GM12878 (cell line): ENCODE measurements at regions not wholly inside any gene's neighbourhood (a gene's known extent, or its start where the extent isn't known, plus 50 kb on each side); places are given as distances from the start of the nearest gene placed in this dataset.

Experiments used
- ATAC-seq: fragments of 200-7000 bp; cut with Tn5 transposase; 3 replicates; pipeline ENCODE4 v1.9.1; 2020; ENCODE audit warnings: mild to moderate bottlenecking, moderate library complexity
- BruUV-seq: library from RNA; stranded (reverse); fragments of 400-500 nt; replicated peaks from 2 replicates; lab custom pipeline; 2021; lab: Mats Ljungman, UMichigan
- CTCF ChIA-PET: fragments of 300-600 bp; sonication (Branson Sonifier 250); formaldehyde crosslinking; extraction: SDS; loops from one replicate; lab custom pipeline; 2021; ENCODE audit warnings: inconsistent platforms; lab: Yijun Ruan, JAX
- POLR2A ChIA-PET: fragments of 350-600 bp; formaldehyde crosslinking; extraction: SDS; loops from one replicate; lab custom pipeline; 2021; ENCODE audit warnings: inconsistent platforms; lab: Charles Lee
- RAD21 ChIA-PET: fragments of 300-600 bp; sonication (Branson Sonifier 250); formaldehyde crosslinking; loops from one replicate; lab custom pipeline; 2023; ENCODE audit warnings: antibody characterized with exemption; ENCODE audit not compliant: unreplicated experiment; lab: Charles Lee
- SMC1A ChIA-PET: fragments of 300-600 bp; sonication (Branson Sonifier 250); formaldehyde crosslinking; loops from one replicate; lab custom pipeline; 2023; ENCODE audit not compliant: unreplicated experiment, uncharacterized antibody; lab: Charles Lee
- DNase-seq: peaks from one replicate; pipeline ENCODE4 v3.0.0-alpha.2; 2011; ENCODE audit warnings: low read depth, low spot score
- FAIRE-seq: peaks from 3 replicates; lab custom pipeline; 2011; peaks lifted over from hg19 to GRCh38; lab: Jason Lieb, UNC
- H2AFZ ChIP-seq: 2 replicates; pipeline ENCODE4 v1.6.0; 2011; ENCODE audit warnings: low read depth, low read length, control low read depth; ENCODE audit not compliant: control insufficient read depth
- H3K27ac ChIP-seq: 2 replicates; pipeline ENCODE4 v1.5.1; 2011; ENCODE audit warnings: control low read depth; ENCODE audit not compliant: control insufficient read depth, insufficient read depth
- H3K27me3 ChIP-seq, 2 experiments: replicated peaks in 1 of 2; 2 replicates each; pipeline versions ENCODE4 v1.6.0 to v1.6.1; 2011; ENCODE audit warnings: low read length in 1 of 2; ENCODE audit not compliant: control insufficient read depth in 2 of 2, insufficient read depth in 2 of 2
- H3K36me3 ChIP-seq, 2 experiments: 2 replicates each; pipeline ENCODE4 v1.5.1; 2011; ENCODE audit warnings: low read length in 1 of 2; ENCODE audit not compliant: control insufficient read depth in 2 of 2, insufficient read depth in 2 of 2
- H3K4me1 ChIP-seq: 2 replicates; pipeline ENCODE4 v1.6.1; 2011; ENCODE audit warnings: mild to moderate bottlenecking, low read length, moderate library complexity, mixed read lengths; ENCODE audit not compliant: control insufficient read depth, insufficient read depth
- H3K4me2 ChIP-seq: 2 replicates; pipeline ENCODE4 v1.6.0; 2011; ENCODE audit warnings: control low read depth; ENCODE audit not compliant: control insufficient read depth, insufficient read depth
- H3K4me3 ChIP-seq: fragments of 200-600 bp; sonication (generic); 2 replicates; pipeline ENCODE4 v1.5.1; 2016
- H3K79me2 ChIP-seq: 2 replicates; pipeline ENCODE4 v1.6.0; 2011; ENCODE audit warnings: low read length; ENCODE audit not compliant: control insufficient read depth, insufficient read depth
- H3K9ac ChIP-seq: 2 replicates; pipeline ENCODE4 v1.8.0; 2011; ENCODE audit warnings: low read length, control low read depth, mixed read lengths; ENCODE audit not compliant: control insufficient read depth, insufficient read depth
- H3K9me3 ChIP-seq: replicated peaks from 3 replicates; pipeline ENCODE4 v1.5.1; 2011; ENCODE audit warnings: mild to moderate bottlenecking, low read length; ENCODE audit not compliant: control insufficient read depth, insufficient read depth
- H4K20me1 ChIP-seq: 2 replicates; pipeline ENCODE4 v1.6.0; 2011; ENCODE audit not compliant: control insufficient read depth, insufficient read depth
- CBFB ChIP-seq: IDR thresholded peaks from 2 replicates; pipeline ENCODE4 v1.6.1; 2016; ENCODE audit warnings: antibody characterized with exemption, low read depth
- CEBPB ChIP-seq, 2 experiments: fragments of 150-350 bp in 1 of 2; IDR thresholded peaks; 2 replicates each; pipeline ENCODE4 v1.6.1; 2012 to 2014; ENCODE audit warnings: low read depth in 2 of 2, low read length in 2 of 2, borderline replicate concordance in 1 of 2, inconsistent platforms in 1 of 2
- CREB1 ChIP-seq: IDR thresholded peaks from 2 replicates; pipeline ENCODE4 v1.6.1; 2012; ENCODE audit warnings: low read depth, mild to moderate bottlenecking, inconsistent platforms
- DPF2 ChIP-seq: fragments of 450-650 bp; IDR thresholded peaks from 2 replicates; pipeline ENCODE4 v1.6.1; 2017; ENCODE audit warnings: mild to moderate bottlenecking
- FOS ChIP-seq: IDR thresholded peaks from 3 replicates; pipeline ENCODE4 v1.6.1; 2011; ENCODE audit warnings: borderline replicate concordance; ENCODE audit not compliant: insufficient read length; ENCODE audit errors: extremely low read depth
- HSF1 ChIP-seq: fragments of 150-350 bp; IDR thresholded peaks from 2 replicates; pipeline ENCODE4 v1.6.1; 2014; ENCODE audit warnings: mild to moderate bottlenecking, low read depth, low read length
- IKZF1 ChIP-seq: fragments of 450-650 bp; conservative IDR thresholded peaks from 2 replicates; pipeline ENCODE4 v1.6.1; 2017; ENCODE audit warnings: antibody characterized with exemption, mild to moderate bottlenecking
- IKZF2 ChIP-seq, 2 experiments: fragments of 450-650 bp; IDR thresholded peaks; 2 replicates each; pipeline ENCODE4 v1.6.1; 2017; ENCODE audit warnings: mild to moderate bottlenecking in 2 of 2, moderate library complexity in 2 of 2
- JUND ChIP-seq: IDR thresholded peaks from 2 replicates; pipeline ENCODE4 v1.6.1; 2012; ENCODE audit warnings: low read depth, mild to moderate bottlenecking, low read length, improper control_type of control experiment, moderate library complexity
- MLLT1 ChIP-seq: fragments of 450-650 bp; IDR thresholded peaks from 2 replicates; pipeline ENCODE4 v1.6.1; 2016; ENCODE audit warnings: mild to moderate bottlenecking
- MXI1 ChIP-seq: fragments of 150-350 bp; IDR thresholded peaks from 2 replicates; pipeline ENCODE4 v1.6.1; 2011; ENCODE audit warnings: low read depth, mild to moderate bottlenecking, inconsistent platforms, low read length, improper control_type of control experiment
- NFIC ChIP-seq: IDR thresholded peaks from 2 replicates; pipeline ENCODE4 v1.6.1; 2012; ENCODE audit warnings: low read depth, mild to moderate bottlenecking, inconsistent platforms, low read length, moderate library complexity
- NRF1 ChIP-seq: conservative IDR thresholded peaks from 2 replicates; pipeline ENCODE4 v1.6.1; 2011; ENCODE audit warnings: mild to moderate bottlenecking, low read depth, low read length, improper control_type of control experiment
- PAX8 ChIP-seq: fragments of 450-650 bp; IDR thresholded peaks from 2 replicates; pipeline ENCODE4 v1.6.1; 2017; ENCODE audit warnings: mild to moderate bottlenecking, moderate library complexity
- POLR2AphosphoS5 ChIP-seq: IDR thresholded peaks from 2 replicates; pipeline ENCODE4 v1.6.1; 2011; ENCODE audit warnings: mild to moderate bottlenecking, low read length, inconsistent platforms
- RAD51 ChIP-seq: fragments of 450-650 bp; IDR thresholded peaks from 2 replicates; pipeline ENCODE4 v1.6.1; 2016; ENCODE audit warnings: moderate library complexity, mild to moderate bottlenecking, inconsistent platforms
- RBBP5 ChIP-seq: fragments of 200-600 bp; sonication (generic); conservative IDR thresholded peaks from 2 replicates; pipeline ENCODE4 v1.6.1; 2016
- RCOR1 ChIP-seq: conservative IDR thresholded peaks from 2 replicates; pipeline ENCODE4 v1.6.1; 2012; ENCODE audit warnings: low read depth, low read length, improper control_type of control experiment
- SMAD5 ChIP-seq: IDR thresholded peaks from 2 replicates; pipeline ENCODE4 v1.6.1; 2016; ENCODE audit warnings: antibody characterized with exemption, low read depth
- SREBF2 ChIP-seq: IDR thresholded peaks from 2 replicates; pipeline ENCODE4 v1.6.1; 2012; ENCODE audit warnings: mild to moderate bottlenecking, low read length
- TBL1XR1 ChIP-seq: IDR thresholded peaks from 2 replicates; pipeline ENCODE4 v1.6.1; 2012; ENCODE audit warnings: low read depth, low read length, improper control_type of control experiment
- TCF12 ChIP-seq: IDR thresholded peaks from 2 replicates; pipeline ENCODE4 v1.6.1; 2011; ENCODE audit warnings: low read depth, mild to moderate bottlenecking, low read length
- ZNF207 ChIP-seq: fragments of 450-650 bp; IDR thresholded peaks from 2 replicates; pipeline ENCODE4 v1.6.1; 2014; ENCODE audit warnings: antibody characterized with exemption, mild to moderate bottlenecking, borderline replicate concordance
- ZZZ3 ChIP-seq: IDR thresholded peaks from 2 replicates; pipeline ENCODE4 v1.6.1; 2011; ENCODE audit warnings: low read depth; ENCODE audit not compliant: control insufficient read depth, insufficient read length
- WGBS: methylation state at CpG from one replicate; pipeline ENCODE4 v1.1.6; 2016; ENCODE audit warnings: low lambda C conversion rate; ENCODE audit not compliant: insufficient replicate concordance, insufficient coverage; ENCODE audit errors: missing lambda C conversion rate; 5-methylcytosine and 5-hydroxymethylcytosine counted together
- in situ Hi-C: fragments of 300-500 bp; cut with MboI; formaldehyde crosslinking; loops from 9 replicates; pipeline ENCODE4 v1.14.3; 2018; ENCODE audit warnings: mixed read lengths
- intact Hi-C: fragments of 100-400 bp; cut with micrococcal nuclease; formaldehyde crosslinking; loops from one replicate; pipeline ENCODE4 v1.14.2; 2022; ENCODE audit not compliant: unreplicated experiment

GRCh38 chr2:57920342-57920939, 126.2 kb upstream of the VRK2 start:
- no TSS peak for BruUV-seq
- RAD21 ChIA-PET, result interaction anchor here (5.3 kb wide), 1 partner anchor 11 kb away, joined by 34 read pairs; no protein-coding TSS in a partner anchor
- intact Hi-C loops (no loop called here), in situ Hi-C loops (no loop called here)
- H4K20me1 ChIP-seq, result no peaks in the 10 kb centered on the region
- FAIRE-seq (no peak), ATAC-seq (peak; percentile 70), DNase-seq (no peak)
- H3K9ac ChIP-seq, result no peak overlapping the region
- SMC1A ChIA-PET, result interaction anchor here (1.0 to 2.2 kb wide), 9 partner anchors 8 to 178 kb away, joined by 3 to 15 read pairs (median 5); no protein-coding TSS in a partner anchor
- POLR2A ChIA-PET, result interaction anchor here (1.4 kb wide), 1 partner anchor 11 kb away, joined by 3 read pairs; no protein-coding TSS in a partner anchor
- no peaks in the 10 kb centered on the region for H3K27me3 ChIP-seq
- H3K4me1 ChIP-seq, result no peaks in the 10 kb centered on the region; the same call in 1 of the 2 replicates
- WGBS, result 76% methylated on average over 5 of the region's 5 CpGs
- peak overlapping the region; percentile 71 for H2AFZ ChIP-seq
- no peak overlapping the region for H3K4me3 ChIP-seq
- H3K27ac ChIP-seq, result no peak overlapping the region
- H3K36me3 ChIP-seq, result no peaks in the 10 kb centered on the region
- no peaks in the 10 kb centered on the region for H3K9me3 ChIP-seq
- H3K79me2 ChIP-seq, result no peaks in the 10 kb centered on the region
- no peak overlapping the region for H3K4me2 ChIP-seq
- CTCF ChIA-PET, result interaction anchor here (0.8 to 1.0 kb wide), 2 partner anchors 8 to 97 kb away, joined by 3 read pairs; no protein-coding TSS in a partner anchor
- TF ChIP-seq CBFB (no peak), ZNF207 (no peak), CREB1 (no peak), POLR2AphosphoS5 (no peak), IKZF1 (peak; percentile 56), JUND (no peak), HSF1 (no peak), PAX8 (no peak), SMAD5 (no peak), SREBF2 (no peak), MXI1 (no peak), RAD51 (no peak), NRF1 (no peak), TBL1XR1 (no peak), RBBP5 (no peak), IKZF2 (IDR thresholded peaks at IDR 0.05) (peak; percentile 21 to 30; a peak in 2 of 4 replicates), FOS (no peak), RCOR1 (no peak), ZZZ3 (no peak), CEBPB (IDR thresholded peaks at IDR 0.05; ENCODE audit: borderline replicate concordance in 1 of 2, low read depth in 2 of 2, low read length in 2 of 2) (no peak), NFIC (no peak), MLLT1 (peak; percentile 78), DPF2 (no peak), TCF12 (no peak)
